IPS-18a (cell line): ENCODE measurements at regions not wholly inside any gene's neighbourhood (a gene's known extent, or its start where the extent isn't known, plus 50 kb on each side); places are given as distances from the start of the nearest gene placed in this dataset.

ENCODE experiments used
- H3K27ac ChIP-seq: one replicate; pipeline ENCODE4 v1.5.1; 2013; ENCODE audit warnings: low read length
- H3K27me3 ChIP-seq: one replicate; pipeline ENCODE4 v1.6.1; 2013; ENCODE audit warnings: mild to moderate bottlenecking, low read length; ENCODE audit not compliant: control insufficient read depth, insufficient read depth
- H3K36me3 ChIP-seq: one replicate; pipeline ENCODE4 v1.6.1; 2013; ENCODE audit warnings: low read depth, low read length; ENCODE audit not compliant: control insufficient read depth
- H3K4me1 ChIP-seq: one replicate; pipeline ENCODE4 v1.6.1; 2013; ENCODE audit warnings: low read depth, low read length; ENCODE audit not compliant: control insufficient read depth
- H3K4me3 ChIP-seq: one replicate; pipeline ENCODE4 v1.5.1; 2013; ENCODE audit warnings: low read length
- H3K9ac ChIP-seq: one replicate; pipeline ENCODE4 v1.6.1; 2013; ENCODE audit warnings: mild to moderate bottlenecking, low read length, moderate library complexity
- H3K9me3 ChIP-seq: one replicate; pipeline ENCODE4 v1.6.1; 2013; ENCODE audit warnings: low read depth, low read length; ENCODE audit not compliant: control insufficient read depth

GRCh38 chr9:20037699-20038098 lies 248.9 kb upstream of the SLC24A2 start:
- Histone ChIP-seq H3K36me3 (no peaks in the 10 kb centered on the region), H3K4me1 (peaks cover 22% of the 10 kb centered on the region), H3K9ac (no peak overlapping the region), H3K4me3 (no peak overlapping the region), H3K27ac (no peak overlapping the region), H3K9me3 (no peaks in the 10 kb centered on the region), H3K27me3 (no peaks in the 10 kb centered on the region)

GRCh38 chr9:20033511-20033910 lies 244.7 kb upstream of the SLC24A2 start:
- H3K4me1 ChIP-seq, result peaks cover 11% of the 10 kb centered on the region
- H3K9ac ChIP-seq, result no peak overlapping the region
- H3K9me3 ChIP-seq, result no peaks in the 10 kb centered on the region
- no peaks in the 10 kb centered on the region for H3K27me3 ChIP-seq
- no peak overlapping the region for H3K27ac ChIP-seq
- no peaks in the 10 kb centered on the region for H3K36me3 ChIP-seq
- no peak overlapping the region for H3K4me3 ChIP-seq

DNA sequence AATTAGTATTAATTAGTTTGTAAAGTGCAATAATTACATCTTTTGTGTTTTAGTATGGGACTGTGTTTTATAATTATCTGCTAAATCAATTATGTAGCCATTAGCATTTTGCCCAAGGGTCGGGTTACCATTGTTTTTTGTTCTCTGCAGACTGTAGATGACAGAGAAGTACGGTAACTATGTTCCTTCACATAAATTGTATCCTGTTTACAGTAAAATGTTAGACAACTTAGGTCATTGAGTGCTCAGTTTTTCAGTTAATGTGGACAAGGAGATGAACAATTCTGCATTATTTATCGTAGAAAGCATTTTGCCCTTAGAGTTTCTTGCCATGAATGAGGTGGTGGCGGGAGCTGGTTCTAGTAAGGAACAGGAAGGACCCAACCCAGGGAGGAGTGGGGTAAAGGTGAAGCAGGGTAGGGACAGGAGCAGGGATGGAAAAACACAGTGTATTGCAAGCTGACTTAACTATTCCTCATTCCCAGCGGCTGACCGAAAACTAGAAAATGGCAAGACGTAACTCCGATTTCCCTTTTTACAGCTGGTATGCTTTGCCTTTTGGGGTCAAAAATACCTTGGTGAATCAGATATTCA lies 243.7 kb upstream of the SLC24A2 start:
- H3K4me3 ChIP-seq, result no peak overlapping the region
- no peaks in the 10 kb centered on the region for H3K27me3 ChIP-seq
- H3K9me3 ChIP-seq, result no peaks in the 10 kb centered on the region
- no peaks in the 10 kb centered on the region for H3K36me3 ChIP-seq
- no peak overlapping the region for H3K27ac ChIP-seq
- H3K4me1 ChIP-seq, result peaks cover 6% of the 10 kb centered on the region
- no peak overlapping the region for H3K9ac ChIP-seq

- Histone ChIP-seq H3K36me3 (no peaks in the 10 kb centered on the region), H3K27ac (no peak overlapping the region), H3K9me3 (no peaks in the 10 kb centered on the region), H3K4me1 (peaks cover 6% of the 10 kb centered on the region), H3K27me3 (no peaks in the 10 kb centered on the region), H3K9ac (no peak overlapping the region), H3K4me3 (no peak overlapping the region)
Observed at GRCh38 chr9:20031836-20032235, 243.0 kb upstream of the SLC24A2 start.

GRCh38 chr9:20030671-20031070 lies 241.8 kb upstream of the SLC24A2 start:
- Histone ChIP-seq H3K9me3 (no peaks in the 10 kb centered on the region), H3K27ac (no peak overlapping the region), H3K9ac (no peak overlapping the region), H3K36me3 (no peaks in the 10 kb centered on the region), H3K27me3 (no peaks in the 10 kb centered on the region), H3K4me1 (peaks cover 6% of the 10 kb centered on the region), H3K4me3 (no peak overlapping the region)

- no peaks in the 10 kb centered on the region for H3K9me3 ChIP-seq
- no peaks in the 10 kb centered on the region for H3K36me3 ChIP-seq
- H3K27ac ChIP-seq, result no peak overlapping the region
- H3K4me3 ChIP-seq, result no peak overlapping the region
- H3K9ac ChIP-seq, result no peak overlapping the region
- H3K4me1 ChIP-seq, result peaks cover 6% of the 10 kb centered on the region
- no peaks in the 10 kb centered on the region for H3K27me3 ChIP-seq
Observed at GRCh38 chr9:20030221-20030620, 241.4 kb upstream of the SLC24A2 start.

GRCh38 chr9:20028849-20029231 lies 240.0 kb upstream of the SLC24A2 start:
- Histone ChIP-seq H3K27me3 (no peaks in the 10 kb centered on the region), H3K4me3 (no peak overlapping the region), H3K36me3 (no peaks in the 10 kb centered on the region), H3K27ac (no peak overlapping the region), H3K9ac (no peak overlapping the region), H3K9me3 (no peaks in the 10 kb centered on the region), H3K4me1 (peaks cover 6% of the 10 kb centered on the region)

GRCh38 chr9:20028192-20028848 lies 239.5 kb upstream of the SLC24A2 start:
- Histone ChIP-seq H3K4me3 (no peak overlapping the region), H3K36me3 (no peaks in the 10 kb centered on the region), H3K9me3 (no peaks in the 10 kb centered on the region), H3K4me1 (peaks cover 3% of the 10 kb centered on the region), H3K9ac (no peak overlapping the region), H3K27me3 (no peaks in the 10 kb centered on the region), H3K27ac (no peak overlapping the region)

DNA sequence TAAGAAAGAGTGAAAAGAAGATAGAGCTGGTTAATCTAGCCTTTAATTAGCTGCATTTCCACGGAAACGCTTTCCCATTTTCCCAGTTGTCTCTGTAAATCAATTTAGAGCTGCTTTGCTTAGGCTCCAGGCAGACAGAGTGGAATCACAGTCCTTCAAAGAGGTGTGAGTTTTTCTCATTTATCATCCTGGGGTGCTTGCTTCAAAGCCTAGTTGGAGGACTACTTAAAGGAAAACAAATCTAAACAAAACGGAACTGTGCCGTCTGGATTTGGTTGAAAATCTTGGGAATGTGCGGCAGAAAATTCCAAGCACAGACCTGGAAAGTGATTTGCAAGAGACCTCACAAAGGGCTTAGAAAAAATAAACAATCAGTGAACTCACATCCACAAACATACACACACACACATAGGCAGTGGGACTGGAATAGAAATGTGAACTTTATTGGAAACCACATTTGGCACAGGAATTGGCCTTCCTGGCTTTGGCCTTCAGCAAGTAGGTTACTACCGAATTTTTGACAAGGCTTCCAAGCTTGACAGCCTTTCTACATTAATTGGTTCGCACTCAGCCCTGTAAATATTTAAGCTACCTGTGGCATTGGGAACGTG lies 235.2 kb upstream of the SLC24A2 start:
- no peaks in the 10 kb centered on the region for H3K9me3 ChIP-seq
- no peak overlapping the region for H3K4me3 ChIP-seq
- H3K36me3 ChIP-seq, result no peaks in the 10 kb centered on the region
- no peaks in the 10 kb centered on the region for H3K27me3 ChIP-seq
- no peaks in the 10 kb centered on the region for H3K4me1 ChIP-seq
- H3K9ac ChIP-seq, result no peak overlapping the region
- H3K27ac ChIP-seq, result no peak overlapping the region

DNA sequence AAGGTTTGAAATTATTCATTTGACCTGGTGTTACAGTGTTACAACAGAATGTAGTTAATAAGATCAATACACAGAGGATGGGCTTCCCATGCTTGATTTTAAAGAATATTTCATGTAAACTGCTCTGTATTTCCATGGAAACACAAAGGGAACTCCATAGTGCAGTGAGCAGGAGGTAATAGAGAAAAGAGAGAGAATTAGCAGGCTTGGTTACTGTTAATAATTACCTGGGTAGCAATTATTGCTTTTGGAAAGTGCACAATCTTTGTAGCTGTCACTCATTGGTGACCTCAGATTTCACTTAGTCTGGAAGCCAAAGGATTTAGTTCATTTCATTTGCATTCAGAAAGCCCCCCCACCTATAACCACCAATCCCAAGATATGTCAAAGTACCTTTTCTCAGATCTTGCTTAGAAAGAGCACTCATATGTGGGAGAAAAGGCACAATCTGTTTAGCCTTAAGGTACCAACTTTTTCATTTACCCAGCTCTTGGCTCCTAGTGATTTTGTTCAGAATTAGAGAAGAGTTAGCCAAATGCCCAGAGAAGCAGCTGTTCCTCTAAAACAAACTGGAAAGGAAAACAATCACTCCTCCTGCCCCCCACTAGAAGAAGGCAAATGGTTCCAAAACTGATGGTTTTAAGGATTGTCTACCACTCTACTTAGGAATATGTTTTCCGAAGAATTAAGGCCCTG lies 234.5 kb upstream of the SLC24A2 start:
- no peaks in the 10 kb centered on the region for H3K27me3 ChIP-seq
- H3K4me3 ChIP-seq, result no peak overlapping the region
- H3K36me3 ChIP-seq, result no peaks in the 10 kb centered on the region
- no peaks in the 10 kb centered on the region for H3K4me1 ChIP-seq
- H3K27ac ChIP-seq, result no peak overlapping the region
- H3K9me3 ChIP-seq, result no peaks in the 10 kb centered on the region
- no peak overlapping the region for H3K9ac ChIP-seq

DNA sequence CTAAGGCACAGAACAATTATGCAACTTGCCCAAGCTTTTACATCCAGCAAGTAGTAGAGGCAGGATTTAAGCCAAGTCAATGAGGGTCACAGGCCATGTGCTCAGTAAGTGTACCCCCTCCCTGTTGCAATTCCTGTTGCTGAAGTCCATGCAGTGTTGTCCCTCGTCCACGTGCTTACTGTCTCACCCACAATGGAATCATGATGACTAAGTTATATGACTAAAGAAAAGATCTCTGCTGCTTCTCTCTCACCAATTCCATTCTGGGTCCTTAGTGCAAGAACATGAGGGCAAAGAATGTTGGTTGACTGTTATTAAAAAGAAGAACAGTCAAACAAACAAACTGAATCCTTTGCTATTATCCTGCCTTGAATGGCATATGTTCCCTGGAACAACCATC lies 233.6 kb upstream of the SLC24A2 start:
- H3K9ac ChIP-seq, result no peak overlapping the region
- H3K27me3 ChIP-seq, result no peaks in the 10 kb centered on the region
- H3K36me3 ChIP-seq, result no peaks in the 10 kb centered on the region
- no peaks in the 10 kb centered on the region for H3K9me3 ChIP-seq
- H3K27ac ChIP-seq, result no peak overlapping the region
- no peak overlapping the region for H3K4me3 ChIP-seq
- H3K4me1 ChIP-seq, result no peaks in the 10 kb centered on the region
